Neural crest cell (in vitro differentiated cells): ENCODE measurements at regions not wholly inside any gene's neighbourhood (a gene's known extent, or its start where the extent isn't known, plus 50 kb on each side); places are given as distances from the start of the nearest gene placed in this dataset.

Experiments
- DNase-seq: peaks from one replicate; pipeline ENCODE4 v3.0.0; 2021; ENCODE audit warnings: low read depth, mixed read lengths, low spot score
- H3K27ac Mint-ChIP-seq: one replicate; pipeline ENCODE4 v1.8.0; 2021; ENCODE audit warnings: mild to moderate bottlenecking, mixed read lengths; ENCODE audit not compliant: unreplicated experiment
- H3K27me3 Mint-ChIP-seq: 2 replicates; pipeline ENCODE4 v1.8.0; 2021; ENCODE audit warnings: low read depth, mild to moderate bottlenecking, mixed read lengths
- H3K36me3 Mint-ChIP-seq: 2 replicates; pipeline ENCODE4 v1.8.0; 2021; ENCODE audit warnings: low read depth, mild to moderate bottlenecking, mixed read lengths
- H3K4me1 Mint-ChIP-seq: 2 replicates; pipeline ENCODE4 v1.8.0; 2021; ENCODE audit warnings: mixed read lengths
- H3K4me3 Mint-ChIP-seq: one replicate; pipeline ENCODE4 v1.8.0; 2021; ENCODE audit warnings: mild to moderate bottlenecking, mixed read lengths
- H3K9me3 Mint-ChIP-seq: 2 replicates; pipeline ENCODE4 v1.8.0; 2021; ENCODE audit warnings: mixed read lengths
- TF ChIP-seq, protein P1 (sequence below): fragments of 200-600 bp; sonication (generic); conservative IDR thresholded peaks from 2 replicates; pipeline ENCODE4 v1.5.0; 2021; ENCODE audit warnings: antibody characterized with exemption, mild to moderate bottlenecking

GRCh38 chr12:127422935-127423566 is 843.9 kb upstream of the TMEM132C start:
- H3K27ac Mint-ChIP-seq: no peak overlapping the region
- DNase-seq: no peak
- peaks cover 2% of the 10 kb centered on the region for H3K27me3 Mint-ChIP-seq
- H3K36me3 Mint-ChIP-seq: no peaks in the 10 kb centered on the region
- H3K9me3 Mint-ChIP-seq: peaks cover 4% of the 10 kb centered on the region
- no peaks in the 10 kb centered on the region for H3K4me1 Mint-ChIP-seq
- no peak overlapping the region for H3K4me3 Mint-ChIP-seq
- TF ChIP-seq, protein P1, sequence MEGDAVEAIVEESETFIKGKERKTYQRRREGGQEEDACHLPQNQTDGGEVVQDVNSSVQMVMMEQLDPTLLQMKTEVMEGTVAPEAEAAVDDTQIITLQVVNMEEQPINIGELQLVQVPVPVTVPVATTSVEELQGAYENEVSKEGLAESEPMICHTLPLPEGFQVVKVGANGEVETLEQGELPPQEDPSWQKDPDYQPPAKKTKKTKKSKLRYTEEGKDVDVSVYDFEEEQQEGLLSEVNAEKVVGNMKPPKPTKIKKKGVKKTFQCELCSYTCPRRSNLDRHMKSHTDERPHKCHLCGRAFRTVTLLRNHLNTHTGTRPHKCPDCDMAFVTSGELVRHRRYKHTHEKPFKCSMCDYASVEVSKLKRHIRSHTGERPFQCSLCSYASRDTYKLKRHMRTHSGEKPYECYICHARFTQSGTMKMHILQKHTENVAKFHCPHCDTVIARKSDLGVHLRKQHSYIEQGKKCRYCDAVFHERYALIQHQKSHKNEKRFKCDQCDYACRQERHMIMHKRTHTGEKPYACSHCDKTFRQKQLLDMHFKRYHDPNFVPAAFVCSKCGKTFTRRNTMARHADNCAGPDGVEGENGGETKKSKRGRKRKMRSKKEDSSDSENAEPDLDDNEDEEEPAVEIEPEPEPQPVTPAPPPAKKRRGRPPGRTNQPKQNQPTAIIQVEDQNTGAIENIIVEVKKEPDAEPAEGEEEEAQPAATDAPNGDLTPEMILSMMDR: no peak

DNA sequence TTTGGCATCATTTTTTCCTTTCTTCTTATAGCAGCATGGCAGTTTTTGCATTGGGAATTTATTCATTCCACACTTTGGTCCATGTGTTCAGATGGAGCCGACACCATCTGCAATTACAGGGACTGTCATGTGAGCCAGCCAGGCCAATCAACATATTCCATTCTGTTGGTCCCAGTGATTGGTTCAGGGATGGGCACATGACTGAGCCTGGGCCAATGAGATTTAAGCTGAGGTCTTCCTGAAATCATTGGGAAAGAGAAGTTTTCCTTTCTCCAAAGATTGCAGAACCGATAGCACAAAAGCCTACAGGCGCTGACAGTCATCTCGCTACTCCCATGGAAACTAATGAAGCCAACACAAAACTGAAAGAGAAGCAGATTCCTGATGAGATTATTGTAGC is 841.5 kb upstream of the TMEM132C start:
- no peak overlapping the region for H3K4me3 Mint-ChIP-seq
- no peaks in the 10 kb centered on the region for H3K36me3 Mint-ChIP-seq
- H3K4me1 Mint-ChIP-seq: no peaks in the 10 kb centered on the region
- peaks cover 5% of the 10 kb centered on the region for H3K27me3 Mint-ChIP-seq
- TF ChIP-seq, protein P1: no peak
- no peak overlapping the region for H3K27ac Mint-ChIP-seq
- no peak for DNase-seq
- H3K9me3 Mint-ChIP-seq: no peaks in the 10 kb centered on the region

- H3K27ac Mint-ChIP-seq: no peak overlapping the region
- no peaks in the 10 kb centered on the region for H3K36me3 Mint-ChIP-seq
- H3K9me3 Mint-ChIP-seq: no peaks in the 10 kb centered on the region
- no peak for DNase-seq
- TF ChIP-seq, protein P1: no peak
- no peaks in the 10 kb centered on the region for H3K4me1 Mint-ChIP-seq
- H3K27me3 Mint-ChIP-seq: peaks cover 17% of the 10 kb centered on the region
- H3K4me3 Mint-ChIP-seq: no peak overlapping the region
Measured at GRCh38 chr12:127428420-127428819, 838.5 kb upstream of the TMEM132C start.

DNA sequence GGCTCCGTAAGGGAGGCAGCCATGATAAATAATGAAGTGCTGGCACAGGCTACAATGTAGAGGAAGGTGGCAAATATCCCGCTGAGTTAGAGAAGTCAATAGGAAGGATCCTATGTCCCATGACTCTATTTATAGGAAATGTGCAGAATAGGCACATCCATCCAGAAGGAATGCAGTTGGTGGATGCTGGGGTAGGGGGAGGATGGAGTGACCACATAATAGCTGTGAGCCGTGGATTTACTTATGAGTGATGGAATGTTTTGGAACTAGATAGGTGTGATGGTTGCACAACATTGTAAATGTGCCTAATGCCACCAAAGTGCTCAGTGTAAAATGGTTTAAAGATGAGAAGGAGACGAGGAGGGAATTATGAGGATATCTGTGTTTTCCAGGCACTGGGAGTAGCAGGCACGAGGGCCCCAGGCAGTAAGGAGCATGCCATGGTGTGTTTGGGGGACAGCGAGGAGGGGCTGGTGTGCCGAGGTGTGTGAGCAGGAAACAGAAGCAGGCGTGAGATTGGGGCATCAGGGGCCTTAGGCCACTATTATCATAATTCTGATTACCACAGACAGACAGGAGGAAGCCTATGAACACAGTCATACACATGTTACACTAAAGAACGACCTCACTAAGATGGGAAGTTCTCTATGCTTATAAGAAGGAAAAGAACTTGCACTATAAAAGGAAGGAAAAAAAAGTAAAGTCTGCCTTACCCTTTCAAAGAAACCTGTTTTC is 837.3 kb upstream of the TMEM132C start:
- no peaks in the 10 kb centered on the region for H3K36me3 Mint-ChIP-seq
- no peak overlapping the region for H3K27ac Mint-ChIP-seq
- peaks cover 23% of the 10 kb centered on the region for H3K27me3 Mint-ChIP-seq
- H3K9me3 Mint-ChIP-seq: no peaks in the 10 kb centered on the region
- no peak for DNase-seq
- TF ChIP-seq, protein P1: no peak
- no peaks in the 10 kb centered on the region for H3K4me1 Mint-ChIP-seq
- H3K4me3 Mint-ChIP-seq: no peak overlapping the region

- H3K9me3 Mint-ChIP-seq: no peaks in the 10 kb centered on the region
Measured at GRCh38 chr12:127430401-127430800, 836.6 kb upstream of the TMEM132C start.

More at GRCh38 chr12:127430401-127430800, 836.6 kb upstream of the TMEM132C start:
- H3K27ac Mint-ChIP-seq: no peak overlapping the region
- TF ChIP-seq, protein P1: no peak
- no peak for DNase-seq
- no peaks in the 10 kb centered on the region for H3K4me1 Mint-ChIP-seq
- no peak overlapping the region for H3K4me3 Mint-ChIP-seq
- H3K36me3 Mint-ChIP-seq: no peaks in the 10 kb centered on the region
- peaks cover 26% of the 10 kb centered on the region for H3K27me3 Mint-ChIP-seq
